NCI-H460 (cell line): ENCODE measurements at regions not wholly inside any gene's neighbourhood (a gene's known extent, or its start where the extent isn't known, plus 50 kb on each side); places are given as distances from the start of the nearest gene placed in this dataset.

Source experiments
- DNase-seq: peaks from one replicate; pipeline ENCODE4 v3.0.0-alpha.2; 2016; ENCODE audit warnings: low read depth; ENCODE audit errors: extremely low read depth

- no peak for DNase-seq
These were observed 446.0 kb downstream of the MTRR start for GRCh38 chr5:8314965-8315364.

DNA sequence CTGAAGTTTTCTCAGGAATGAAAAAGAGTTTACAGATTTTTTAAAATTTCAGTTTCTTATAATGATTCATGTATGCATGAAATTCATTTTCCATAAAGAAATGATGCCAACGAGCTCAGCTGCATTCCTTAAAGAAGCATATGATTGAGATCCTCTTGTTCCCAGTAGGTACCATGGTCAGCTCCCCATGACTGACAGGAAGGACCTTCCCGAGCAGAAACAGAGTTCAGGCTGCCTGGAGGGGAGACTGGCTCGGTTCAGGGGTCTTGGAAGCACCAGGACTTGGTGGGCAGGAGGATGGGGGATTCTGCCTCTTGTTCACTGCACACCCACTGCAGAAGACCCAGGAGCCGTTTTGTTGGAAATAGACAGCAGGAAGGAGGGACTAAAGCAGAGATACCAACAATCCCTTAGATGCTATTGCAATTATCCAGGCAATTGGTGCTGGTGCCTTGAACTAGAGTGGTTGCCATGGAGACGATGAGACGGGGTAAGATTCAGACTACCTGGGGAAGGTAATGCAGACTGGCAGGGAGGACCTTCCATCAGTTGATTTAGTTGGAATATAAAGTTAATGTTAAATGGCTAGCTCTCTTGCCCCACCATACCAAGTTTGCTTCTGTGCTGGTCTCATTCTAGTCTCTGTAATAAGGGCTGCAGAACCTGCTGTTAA, 447.8 kb downstream of the MTRR start:
- DNase-seq = no peak

DNA sequence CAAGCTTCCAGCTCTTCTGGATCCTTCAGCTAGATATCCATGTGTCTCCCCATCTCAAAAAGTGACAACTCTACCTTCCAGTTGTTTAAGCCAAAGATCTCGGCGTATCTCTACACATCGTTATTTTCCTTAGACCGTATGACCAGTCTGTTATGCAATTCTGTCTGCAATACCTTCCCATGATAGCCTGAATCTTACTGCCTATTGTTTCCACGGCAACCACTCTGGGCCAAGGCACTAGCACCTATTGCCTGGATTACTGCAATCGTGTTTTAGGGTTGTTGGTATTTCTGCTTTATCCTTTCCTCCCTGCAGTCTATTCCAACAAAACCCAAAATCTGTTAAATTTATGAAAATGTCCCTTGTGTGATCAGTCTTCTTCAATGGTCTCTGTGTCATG, 448.4 kb downstream of the MTRR start:
- no peak for DNase-seq

DNA sequence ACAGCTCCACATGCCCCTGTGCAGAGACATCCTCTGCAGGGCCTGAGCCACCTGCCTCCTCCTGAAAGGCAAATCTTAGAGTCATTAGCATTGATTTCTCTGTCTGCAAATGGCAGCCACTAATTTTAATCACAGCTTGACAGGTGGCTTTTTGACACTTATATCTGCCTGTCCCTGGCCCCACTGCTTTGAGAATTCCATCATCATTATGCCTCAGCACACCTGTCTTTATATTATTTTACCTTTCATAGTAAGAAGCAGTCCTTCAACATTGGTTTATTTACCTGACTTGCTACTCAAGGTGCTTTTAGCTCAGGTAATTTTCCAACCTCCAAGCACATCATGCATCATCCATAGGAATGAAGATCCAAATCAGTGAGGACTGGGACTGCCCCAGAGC, 451.3 kb downstream of the MTRR start:
- no peak for DNase-seq

GRCh38 chr5:8321272-8321671, 452.3 kb downstream of the MTRR start:
- no peak for DNase-seq

GRCh38 chr5:8322484-8322883, 453.5 kb downstream of the MTRR start:
- DNase-seq = no peak

- DNase-seq = no peak
These were observed 458.1 kb downstream of the MTRR start for GRCh38 chr5:8327016-8327415.

GRCh38 chr5:8329773-8330172, 460.8 kb downstream of the MTRR start:
- DNase-seq = no peak

DNA sequence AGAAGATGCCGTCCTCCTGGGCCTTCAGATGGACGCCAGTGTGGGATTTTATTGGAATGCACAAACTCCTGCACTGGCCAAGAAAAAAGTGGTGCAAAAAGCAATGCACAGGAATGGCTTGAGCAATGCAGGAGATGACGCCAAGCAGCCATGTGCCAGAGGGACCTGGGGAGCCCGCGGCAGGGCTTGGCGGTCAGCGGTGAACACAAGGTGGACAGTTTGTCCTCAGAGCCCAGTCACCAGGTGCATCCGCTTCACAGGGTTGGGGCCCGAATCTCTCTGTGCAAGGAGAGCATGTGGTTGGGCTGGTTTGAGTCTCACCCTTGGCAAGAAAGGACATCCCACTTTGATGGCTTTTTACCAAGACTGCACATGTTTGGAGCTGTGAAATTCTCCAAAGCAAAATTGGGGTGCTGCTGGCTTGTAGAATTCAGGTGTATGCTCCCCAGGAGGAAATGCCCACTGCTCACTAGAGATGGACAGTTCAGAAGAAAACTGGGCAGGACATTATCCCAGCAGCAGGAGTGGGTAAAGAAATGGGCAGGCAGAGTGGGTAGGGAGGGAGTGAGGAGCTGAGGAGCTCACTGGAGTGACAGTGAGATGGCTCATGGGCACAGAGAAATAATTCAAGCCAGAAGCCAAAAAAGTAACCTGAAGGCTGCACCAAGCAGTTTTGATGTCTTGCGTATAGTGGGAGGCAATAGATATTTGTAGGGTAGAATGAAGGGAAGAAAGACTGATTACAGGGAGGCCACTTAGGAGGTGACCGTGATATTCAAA, 463.9 kb downstream of the MTRR start:
- DNase-seq = no peak

DNA sequence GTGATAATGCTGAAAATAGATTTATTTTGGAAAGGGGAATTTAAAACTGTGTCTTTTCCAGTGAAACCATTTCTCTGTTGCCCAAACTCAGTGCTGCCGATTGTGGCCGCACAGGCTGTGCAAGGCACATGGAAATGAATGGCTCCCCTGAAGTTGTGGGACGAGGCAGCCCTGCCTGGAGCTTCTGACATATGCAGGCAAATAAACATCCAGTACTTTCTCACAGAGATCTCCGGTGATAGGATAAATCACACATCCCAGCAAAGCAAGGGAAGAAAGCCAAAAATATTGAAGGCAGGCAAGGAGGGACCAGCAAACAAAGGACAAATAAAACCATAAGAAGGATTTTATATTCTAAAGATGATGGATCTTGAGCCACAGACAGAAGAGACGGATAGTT, 464.5 kb downstream of the MTRR start:
- DNase-seq = no peak

- DNase-seq = no peak
These were observed 465.0 kb downstream of the MTRR start for GRCh38 chr5:8333977-8334376.

- DNase-seq = no peak
These were observed 471.3 kb downstream of the MTRR start for GRCh38 chr5:8340261-8340660.

GRCh38 chr5:8340739-8341344, 471.9 kb downstream of the MTRR start:
- no peak for DNase-seq

GRCh38 chr5:8341406-8341805, 472.5 kb downstream of the MTRR start:
- DNase-seq = no peak

DNA sequence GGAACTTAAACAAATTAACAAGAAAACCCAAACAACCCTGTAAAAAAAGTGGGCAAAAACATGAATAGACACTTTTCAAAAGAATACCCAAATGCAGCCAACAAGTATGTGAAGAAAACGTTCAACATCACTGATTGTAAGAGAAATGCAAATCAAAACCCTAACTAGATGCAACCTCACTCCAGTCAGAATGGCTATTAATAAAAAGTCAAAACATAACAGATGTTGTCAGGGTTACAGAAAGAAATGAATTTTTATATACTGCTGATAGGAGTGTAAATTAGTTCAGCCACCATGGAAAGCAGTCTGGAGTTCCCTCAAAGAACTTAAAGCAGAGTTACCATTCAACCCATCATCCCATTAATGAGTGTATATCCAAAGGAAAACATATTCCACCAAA, 479.0 kb downstream of the MTRR start:
- DNase-seq = no peak

- DNase-seq = no peak
These were observed 480.9 kb downstream of the MTRR start for GRCh38 chr5:8349855-8350254.

DNA sequence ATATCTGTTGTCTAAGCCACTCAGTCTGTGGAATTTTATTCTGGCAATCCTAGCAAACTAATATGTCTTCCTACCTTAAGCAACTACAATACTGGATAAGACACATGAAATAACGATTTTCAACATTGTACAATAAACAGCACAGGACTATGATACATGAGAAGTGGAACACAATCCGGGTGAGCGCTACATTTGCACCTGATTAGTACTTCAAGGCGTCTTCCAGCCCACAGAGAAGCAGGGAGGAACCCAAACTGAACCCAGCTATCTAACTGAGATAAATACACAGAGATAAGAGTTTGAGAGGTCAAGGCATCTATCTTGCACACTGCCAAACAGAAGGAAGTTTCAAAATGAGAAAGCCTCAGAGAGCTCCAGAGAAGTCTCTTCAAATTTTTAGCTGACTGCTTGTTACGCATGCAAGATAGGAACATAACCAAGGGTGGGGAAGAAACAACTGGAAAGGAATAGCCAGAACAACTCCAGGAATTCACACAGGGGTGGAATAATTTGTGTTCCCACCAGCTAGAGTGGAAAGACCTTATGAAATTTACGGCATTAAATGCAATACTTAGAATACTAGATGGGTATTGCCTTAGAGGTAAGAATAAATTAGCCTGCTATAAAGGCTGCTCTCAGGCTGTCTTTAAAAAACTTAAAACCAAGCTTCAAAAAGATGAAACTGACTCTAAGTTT, 481.8 kb downstream of the MTRR start:
- no peak for DNase-seq

GRCh38 chr5:8355981-8356380, 487.0 kb downstream of the MTRR start:
- DNase-seq = no peak

- no peak for DNase-seq
These were observed 491.1 kb downstream of the MTRR start for GRCh38 chr5:8360012-8360411.

DNA sequence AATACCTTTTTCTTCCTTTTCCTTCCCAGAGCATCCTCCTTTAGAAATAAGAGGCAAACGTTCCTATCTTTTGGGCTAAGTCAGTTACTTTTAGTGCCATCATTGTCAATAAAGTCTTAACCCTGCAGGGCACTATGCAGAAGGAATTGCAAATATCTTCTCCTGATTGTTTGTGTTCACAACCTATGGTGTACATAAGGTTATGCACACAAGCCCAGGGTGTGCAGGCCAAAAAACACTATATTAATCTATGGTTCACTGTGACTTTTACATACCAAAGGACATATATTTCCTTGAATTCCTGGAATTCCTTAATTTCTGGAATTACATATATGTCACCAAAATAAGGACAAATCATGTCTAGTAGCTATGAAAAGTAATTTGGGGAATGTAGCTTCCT, 493.5 kb downstream of the MTRR start:
- DNase-seq = no peak

DNA sequence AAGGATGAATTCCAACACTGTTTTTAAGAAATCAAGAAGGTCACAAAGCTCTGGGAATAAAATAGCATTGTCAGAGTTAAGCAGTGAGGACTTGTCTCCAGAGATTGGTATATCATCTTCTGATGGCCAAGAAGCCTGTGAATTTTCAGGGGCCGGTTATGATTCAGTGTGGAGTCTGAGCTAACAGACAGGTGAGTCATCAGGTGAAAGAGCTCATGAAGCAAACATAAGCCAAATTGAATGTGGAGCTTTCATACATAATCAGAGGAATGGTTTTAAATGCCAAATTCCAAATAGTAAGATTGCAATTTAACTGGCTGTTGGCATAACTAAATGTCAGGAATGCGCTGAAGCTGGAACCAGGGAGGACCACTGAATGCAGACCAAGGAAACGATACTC, 494.2 kb downstream of the MTRR start:
- DNase-seq = no peak

GRCh38 chr5:8366266-8366665, 497.3 kb downstream of the MTRR start:
- DNase-seq = no peak
